Neural cell (in vitro differentiated cells): ENCODE measurements at regions not wholly inside any gene's neighbourhood (a gene's known extent, or its start where the extent isn't known, plus 50 kb on each side); places are given as distances from the start of the nearest gene placed in this dataset.

ENCODE experiments used
- H2AFZ ChIP-seq: fragments of 200-600, 300-800 bp; sonication (generic), shearing (Covaris generic); 2 replicates; pipeline ENCODE4 v1.6.0; 2014; ENCODE audit warnings: low read depth, mild to moderate bottlenecking, antibody characterized with exemption, low read length, moderate library complexity
- H3F3A ChIP-seq: fragments of 200-600 bp; shearing (Covaris generic); 2 replicates; pipeline ENCODE4 v1.6.1; 2016; ENCODE audit warnings: mild to moderate bottlenecking, moderate library complexity, mixed read lengths, antibody characterized with exemption, low read length; ENCODE audit not compliant: insufficient read depth, poor library complexity, severe bottlenecking
- H3K27ac ChIP-seq: fragments of 200-600, 300-800 bp; sonication (generic), shearing (Covaris generic); 2 replicates; pipeline ENCODE4 v1.5.1; 2014; ENCODE audit warnings: mild to moderate bottlenecking, low read length, moderate library complexity
- H3K27me3 ChIP-seq: fragments of 300-800, 200-600 bp; sonication (generic), shearing (Covaris generic); 2 replicates; pipeline ENCODE4 v1.6.0; 2014; ENCODE audit warnings: mild to moderate bottlenecking, low read depth, low read length, moderate library complexity; ENCODE audit not compliant: insufficient read depth
- H3K36me3 ChIP-seq: fragments of 300-800, 200-600 bp; sonication (generic), shearing (Covaris generic); 2 replicates; pipeline ENCODE4 v1.5.1; 2014; ENCODE audit warnings: mild to moderate bottlenecking, antibody characterized with exemption, low read length, moderate library complexity; ENCODE audit not compliant: insufficient read depth
- H3K4me2 ChIP-seq: fragments of 300-800, 200-600 bp; sonication (generic), shearing (Covaris generic); 2 replicates; pipeline ENCODE4 v1.6.0; 2014; ENCODE audit warnings: mild to moderate bottlenecking, low read length
- H3K4me3 ChIP-seq: fragments of 300-800, 200-600 bp; sonication (generic), shearing (Covaris generic); 2 replicates; pipeline ENCODE4 v1.5.1; 2014; ENCODE audit warnings: mild to moderate bottlenecking, low read length, moderate library complexity
- H3K79me2 ChIP-seq: fragments of 200-600 bp; shearing (Covaris generic); replicated peaks from 2 replicates; pipeline ENCODE4 v1.6.0; 2014; ENCODE audit warnings: mild to moderate bottlenecking, low read length, moderate library complexity; ENCODE audit not compliant: insufficient read depth
- H3K9ac ChIP-seq: fragments of 300-800, 200-600 bp; sonication (generic), shearing (Covaris generic); 2 replicates; pipeline ENCODE4 v1.6.1; 2016; ENCODE audit warnings: mild to moderate bottlenecking, low read length, mixed read lengths
- H3K9me2 ChIP-seq: fragments of 200-600 bp; shearing (Covaris generic); 2 replicates; pipeline ENCODE4 v1.6.1; 2016; ENCODE audit warnings: mild to moderate bottlenecking, low read length, mixed read lengths; ENCODE audit not compliant: insufficient read depth
- H3K9me3 ChIP-seq: fragments of 200-600, 300-800 bp; sonication (generic), shearing (Covaris generic); 2 replicates; pipeline ENCODE4 v1.6.1; 2016; ENCODE audit warnings: mild to moderate bottlenecking, mixed run types, low read length, moderate library complexity, mixed read lengths
- H4K20me1 ChIP-seq: fragments of 200-600 bp; shearing (Covaris generic); 2 replicates; pipeline ENCODE4 v1.6.1; 2016; ENCODE audit warnings: mild to moderate bottlenecking, mixed run types; ENCODE audit not compliant: insufficient read depth
- EP300 ChIP-seq: fragments of 450-650 bp; conservative IDR thresholded peaks from 2 replicates; pipeline ENCODE4 v1.6.1; 2014; ENCODE audit warnings: antibody characterized with exemption, mild to moderate bottlenecking, moderate library complexity; ENCODE audit not compliant: poor library complexity, severe bottlenecking
- EZH2 ChIP-seq: fragments of 200-600, 300-800 bp; shearing (Covaris generic), sonication (generic); IDR thresholded peaks from 2 replicates; pipeline ENCODE4 v1.6.1; 2014; ENCODE audit warnings: antibody characterized with exemption, low read length, borderline replicate concordance, mild to moderate bottlenecking; ENCODE audit not compliant: insufficient read depth, poor library complexity, severe bottlenecking
- MXI1 ChIP-seq: fragments of 450-650 bp; conservative IDR thresholded peaks from 2 replicates; pipeline ENCODE4 v1.6.1; 2014; ENCODE audit warnings: antibody characterized with exemption, mild to moderate bottlenecking; ENCODE audit not compliant: poor library complexity, severe bottlenecking
- POLR2AphosphoS5 ChIP-seq: IDR thresholded peaks from 2 replicates; pipeline ENCODE4 v1.6.1; 2012
- RAD21 ChIP-seq: fragments of 450-650 bp; conservative IDR thresholded peaks from 2 replicates; pipeline ENCODE4 v1.6.1; 2014; ENCODE audit warnings: antibody characterized with exemption, mild to moderate bottlenecking, moderate library complexity
- REST ChIP-seq: IDR thresholded peaks from 2 replicates; pipeline ENCODE4 v1.6.1; 2012; ENCODE audit warnings: borderline replicate concordance
- SMC3 ChIP-seq: fragments of 450-650 bp; conservative IDR thresholded peaks from 2 replicates; pipeline ENCODE4 v1.6.1; 2014; ENCODE audit warnings: antibody characterized with exemption, mild to moderate bottlenecking, moderate library complexity; ENCODE audit not compliant: poor library complexity
- TAF1 ChIP-seq: IDR thresholded peaks from 2 replicates; pipeline ENCODE4 v1.6.1; 2012; ENCODE audit warnings: low read depth
- TF ChIP-seq, protein P1 (sequence below): fragments of 450-650 bp; IDR thresholded peaks from 2 replicates; pipeline ENCODE4 v1.5.1; 2014; ENCODE audit warnings: antibody characterized with exemption, mild to moderate bottlenecking, moderate library complexity; ENCODE audit not compliant: poor library complexity, severe bottlenecking

GRCh38 chr2:49857371-49858112, 703.2 kb upstream of the FSHR start:
- no peak overlapping the region for H3K27ac ChIP-seq
- no peaks in the 10 kb centered on the region for H3K36me3 ChIP-seq
- H3K9me2 ChIP-seq = no peaks in the 10 kb centered on the region
- H3K79me2 ChIP-seq = no peaks in the 10 kb centered on the region
- peaks cover 4% of the 10 kb centered on the region for H3F3A ChIP-seq
- no peaks in the 10 kb centered on the region for H4K20me1 ChIP-seq
- TF ChIP-seq RAD21 (no peak), MXI1 (no peak), REST (no peak), POLR2AphosphoS5 (no peak), SMC3 (no peak), TAF1 (no peak), EZH2 (no peak), EP300 (no peak)
- TF ChIP-seq, protein P1, sequence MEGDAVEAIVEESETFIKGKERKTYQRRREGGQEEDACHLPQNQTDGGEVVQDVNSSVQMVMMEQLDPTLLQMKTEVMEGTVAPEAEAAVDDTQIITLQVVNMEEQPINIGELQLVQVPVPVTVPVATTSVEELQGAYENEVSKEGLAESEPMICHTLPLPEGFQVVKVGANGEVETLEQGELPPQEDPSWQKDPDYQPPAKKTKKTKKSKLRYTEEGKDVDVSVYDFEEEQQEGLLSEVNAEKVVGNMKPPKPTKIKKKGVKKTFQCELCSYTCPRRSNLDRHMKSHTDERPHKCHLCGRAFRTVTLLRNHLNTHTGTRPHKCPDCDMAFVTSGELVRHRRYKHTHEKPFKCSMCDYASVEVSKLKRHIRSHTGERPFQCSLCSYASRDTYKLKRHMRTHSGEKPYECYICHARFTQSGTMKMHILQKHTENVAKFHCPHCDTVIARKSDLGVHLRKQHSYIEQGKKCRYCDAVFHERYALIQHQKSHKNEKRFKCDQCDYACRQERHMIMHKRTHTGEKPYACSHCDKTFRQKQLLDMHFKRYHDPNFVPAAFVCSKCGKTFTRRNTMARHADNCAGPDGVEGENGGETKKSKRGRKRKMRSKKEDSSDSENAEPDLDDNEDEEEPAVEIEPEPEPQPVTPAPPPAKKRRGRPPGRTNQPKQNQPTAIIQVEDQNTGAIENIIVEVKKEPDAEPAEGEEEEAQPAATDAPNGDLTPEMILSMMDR = no peak
- no peaks in the 10 kb centered on the region for H3K27me3 ChIP-seq
- H3K4me2 ChIP-seq = no peak overlapping the region
- no peak overlapping the region for H3K4me3 ChIP-seq
- H2AFZ ChIP-seq = no peak overlapping the region
- H3K9me3 ChIP-seq = no peaks in the 10 kb centered on the region
- no peak overlapping the region for H3K9ac ChIP-seq

DNA sequence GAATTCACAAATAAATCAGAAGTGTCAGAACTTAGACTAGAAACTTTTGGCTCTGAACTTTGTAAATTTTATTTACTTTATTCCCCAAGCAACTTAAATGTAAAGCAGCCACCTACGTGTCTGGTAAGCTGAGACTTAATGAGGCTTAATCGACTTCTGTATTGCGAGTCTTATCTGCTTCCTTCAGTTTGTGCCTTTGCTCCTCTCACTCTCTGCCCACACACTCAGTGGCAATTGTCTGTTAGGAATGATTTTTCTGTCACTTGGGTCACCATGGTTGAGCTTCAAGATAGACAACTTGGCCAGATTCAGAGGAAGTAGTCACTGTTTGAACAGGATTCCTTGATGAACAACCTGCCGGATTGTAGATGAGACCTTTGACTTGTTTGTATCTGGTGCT, 691.4 kb upstream of the FSHR start:
- Histone ChIP-seq H3K4me2 (no peak overlapping the region), H3K27me3 (no peaks in the 10 kb centered on the region), H3K9me3 (no peaks in the 10 kb centered on the region), H2AFZ (no peak overlapping the region), H3K4me3 (no peak overlapping the region), H3K27ac (no peak overlapping the region), H3K9ac (no peak overlapping the region), H3K79me2 (no peaks in the 10 kb centered on the region), H3K9me2 (no peaks in the 10 kb centered on the region), H3K36me3 (no peaks in the 10 kb centered on the region), H3F3A (no peaks in the 10 kb centered on the region), H4K20me1 (no peaks in the 10 kb centered on the region)
- TF ChIP-seq SMC3 = no peak
- TF ChIP-seq, protein P1 = no peak
- no peak for TF ChIP-seq TAF1
- TF ChIP-seq EP300 = no peak
- TF ChIP-seq POLR2AphosphoS5 = no peak
- no peak for TF ChIP-seq REST
- no peak for TF ChIP-seq MXI1
- TF ChIP-seq EZH2 = no peak
- TF ChIP-seq RAD21 = no peak
